Gastroesophageal sphincter (tissue), 3 donors: ENCODE measurements at regions not wholly inside any gene's neighbourhood (a gene's known extent, or its start where the extent isn't known, plus 50 kb on each side); places are given as distances from the start of the nearest gene placed in this dataset.

Experiments
- EP300 ChIP-seq: sonication (generic); formaldehyde crosslinking; IDR thresholded peaks from one replicate; pipeline ENCODE4 v1.6.1; 2017; ENCODE audit warnings: antibody characterized with exemption, mild to moderate bottlenecking
- POLR2A ChIP-seq, 2 donors: fragments of 450-650 bp; IDR thresholded peaks; one replicate each; pipeline ENCODE4 v1.6.1; 2017; ENCODE audit warnings: antibody characterized with exemption in 2 of 2, mild to moderate bottlenecking in 2 of 2, moderate library complexity in 1 of 2
- POLR2AphosphoS5 ChIP-seq: sonication (generic); formaldehyde crosslinking; IDR thresholded peaks from one replicate; pipeline ENCODE4 v1.6.1; 2017; ENCODE audit warnings: antibody characterized with exemption
- TF ChIP-seq, protein P1 (sequence below), 4 experiments: fragments of 200-600 bp in 2 of 4; fragments of 450-650 bp in 2 of 4; sonication (generic) in 1 of 4; IDR thresholded peaks; one replicate each; pipeline ENCODE4 v1.5.1; 2017 to 2019; ENCODE audit warnings: antibody characterized with exemption in 4 of 4, mild to moderate bottlenecking in 2 of 4, moderate library complexity in 2 of 4

DNA sequence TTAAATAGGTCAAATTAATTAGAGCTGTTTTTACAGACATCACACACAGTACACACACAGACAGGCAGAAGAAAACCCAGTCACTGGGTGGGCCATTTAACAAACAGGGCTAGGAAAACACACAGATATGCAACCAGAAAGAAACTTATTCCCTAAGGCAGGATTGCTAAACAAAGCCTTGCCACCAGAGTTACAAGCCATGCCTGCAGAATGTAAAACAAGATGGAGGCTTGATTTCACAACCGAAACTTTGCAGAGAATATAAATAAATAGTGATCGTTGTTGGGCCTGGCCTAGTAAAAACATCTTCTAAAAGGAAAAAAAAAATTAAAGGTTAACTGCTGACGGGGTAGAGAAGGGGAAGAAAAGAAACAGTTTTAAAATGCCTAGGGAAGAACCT lies 212.3 kb downstream of the NAP1L3 start:
- TF ChIP-seq POLR2A (IDR thresholded peaks at IDR 0.05) = no peak
- TF ChIP-seq POLR2AphosphoS5 = no peak
- no peak for TF ChIP-seq EP300
- TF ChIP-seq, protein P1, sequence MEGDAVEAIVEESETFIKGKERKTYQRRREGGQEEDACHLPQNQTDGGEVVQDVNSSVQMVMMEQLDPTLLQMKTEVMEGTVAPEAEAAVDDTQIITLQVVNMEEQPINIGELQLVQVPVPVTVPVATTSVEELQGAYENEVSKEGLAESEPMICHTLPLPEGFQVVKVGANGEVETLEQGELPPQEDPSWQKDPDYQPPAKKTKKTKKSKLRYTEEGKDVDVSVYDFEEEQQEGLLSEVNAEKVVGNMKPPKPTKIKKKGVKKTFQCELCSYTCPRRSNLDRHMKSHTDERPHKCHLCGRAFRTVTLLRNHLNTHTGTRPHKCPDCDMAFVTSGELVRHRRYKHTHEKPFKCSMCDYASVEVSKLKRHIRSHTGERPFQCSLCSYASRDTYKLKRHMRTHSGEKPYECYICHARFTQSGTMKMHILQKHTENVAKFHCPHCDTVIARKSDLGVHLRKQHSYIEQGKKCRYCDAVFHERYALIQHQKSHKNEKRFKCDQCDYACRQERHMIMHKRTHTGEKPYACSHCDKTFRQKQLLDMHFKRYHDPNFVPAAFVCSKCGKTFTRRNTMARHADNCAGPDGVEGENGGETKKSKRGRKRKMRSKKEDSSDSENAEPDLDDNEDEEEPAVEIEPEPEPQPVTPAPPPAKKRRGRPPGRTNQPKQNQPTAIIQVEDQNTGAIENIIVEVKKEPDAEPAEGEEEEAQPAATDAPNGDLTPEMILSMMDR (IDR thresholded peaks at IDR 0.05) = no peak
